ENCODE measurements at regions not wholly inside any gene's neighbourhood (a gene's known extent, or its start where the extent isn't known, plus 50 kb on each side); places are given as distances from the start of the nearest gene placed in this dataset.

DNA sequence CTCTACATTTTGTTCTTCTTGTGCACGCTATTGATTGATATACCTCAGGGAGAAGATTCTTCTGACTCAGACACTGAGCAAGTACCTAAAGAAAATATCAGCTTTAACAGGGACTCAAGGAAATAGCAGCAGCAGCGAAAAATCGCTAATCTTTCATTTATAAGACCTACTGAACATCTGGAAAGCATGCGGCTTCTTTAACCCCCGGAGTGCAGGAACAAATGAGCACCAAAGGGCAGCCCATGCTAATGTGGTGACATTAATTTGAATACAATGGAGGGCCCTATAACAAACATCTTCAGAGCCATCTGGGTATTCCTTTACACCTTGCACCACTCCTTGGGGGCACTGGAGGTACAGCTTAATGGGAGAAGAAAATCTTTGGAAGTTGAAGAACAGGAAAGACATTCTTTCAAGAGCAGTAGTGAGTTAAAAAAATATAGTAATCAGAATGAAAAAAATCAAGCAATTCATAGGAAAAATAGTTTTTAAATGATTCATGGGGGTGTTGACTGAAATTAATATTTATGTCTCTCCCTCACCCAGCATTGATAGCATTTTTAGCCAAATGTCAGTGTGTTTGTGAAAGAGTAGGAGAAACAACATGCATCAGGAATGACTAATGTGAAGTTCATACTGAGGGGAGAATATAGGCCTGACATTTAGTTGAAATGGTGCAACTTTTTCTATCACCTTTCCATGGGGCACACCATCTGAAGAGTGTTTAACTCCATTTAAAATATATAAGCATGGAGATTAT lies 281.7 kb downstream of the HRH4 start:
- TF ChIP-seq, protein P1, sequence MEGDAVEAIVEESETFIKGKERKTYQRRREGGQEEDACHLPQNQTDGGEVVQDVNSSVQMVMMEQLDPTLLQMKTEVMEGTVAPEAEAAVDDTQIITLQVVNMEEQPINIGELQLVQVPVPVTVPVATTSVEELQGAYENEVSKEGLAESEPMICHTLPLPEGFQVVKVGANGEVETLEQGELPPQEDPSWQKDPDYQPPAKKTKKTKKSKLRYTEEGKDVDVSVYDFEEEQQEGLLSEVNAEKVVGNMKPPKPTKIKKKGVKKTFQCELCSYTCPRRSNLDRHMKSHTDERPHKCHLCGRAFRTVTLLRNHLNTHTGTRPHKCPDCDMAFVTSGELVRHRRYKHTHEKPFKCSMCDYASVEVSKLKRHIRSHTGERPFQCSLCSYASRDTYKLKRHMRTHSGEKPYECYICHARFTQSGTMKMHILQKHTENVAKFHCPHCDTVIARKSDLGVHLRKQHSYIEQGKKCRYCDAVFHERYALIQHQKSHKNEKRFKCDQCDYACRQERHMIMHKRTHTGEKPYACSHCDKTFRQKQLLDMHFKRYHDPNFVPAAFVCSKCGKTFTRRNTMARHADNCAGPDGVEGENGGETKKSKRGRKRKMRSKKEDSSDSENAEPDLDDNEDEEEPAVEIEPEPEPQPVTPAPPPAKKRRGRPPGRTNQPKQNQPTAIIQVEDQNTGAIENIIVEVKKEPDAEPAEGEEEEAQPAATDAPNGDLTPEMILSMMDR (conservative IDR thresholded peaks at IDR 0.05), result no peak
- no peak for TF ChIP-seq ZFX (IDR thresholded peaks at IDR 0.05)
